CD14-positive monocyte (primary cell): ENCODE measurements at regions not wholly inside any gene's neighbourhood (a gene's known extent, or its start where the extent isn't known, plus 50 kb on each side); places are given as distances from the start of the nearest gene placed in this dataset.
"Not testable (repeated sequence)": the region's sequence is repeated elsewhere in the genome, so short reads cannot be mapped to it uniquely, and the experiment has no call there.

ENCODE experiments used
- DNase-seq, 3 donors: peaks; one replicate each; pipeline ENCODE4 v3.0.0-alpha.2; 2011 to 2022
- H2AFZ ChIP-seq: 2 replicates; pipeline ENCODE4 v1.6.0; 2012; ENCODE audit warnings: mild to moderate bottlenecking, low read depth, low read length, inconsistent platforms; ENCODE audit not compliant: insufficient read depth, poor library complexity, severe bottlenecking
- H3K27ac ChIP-seq, 2 donors: 1 replicate in 1 of 2; 2 replicates in 1 of 2; pipeline ENCODE4 v1.5.1; 2012 to 2013; ENCODE audit warnings: low read length in 2 of 2, control low read depth in 1 of 2, inconsistent platforms in 1 of 2, low read depth in 1 of 2, mild to moderate bottlenecking in 1 of 2
- H3K27me3 ChIP-seq, 2 donors: one replicate each; pipeline versions ENCODE4 v1.6.0 to v1.6.1; 2011 to 2013; ENCODE audit warnings: low read length in 2 of 2; ENCODE audit not compliant: control insufficient read depth in 2 of 2, insufficient read depth in 2 of 2
- H3K36me3 ChIP-seq, 2 donors: replicated peaks in 1 of 2; 1 replicate in 1 of 2; 2 replicates in 1 of 2; pipeline versions ENCODE4 v1.5.1 to v1.6.1; 2012 to 2013; ENCODE audit warnings: low read length in 2 of 2, control low read depth in 1 of 2, inconsistent platforms in 1 of 2, mild to moderate bottlenecking in 1 of 2; ENCODE audit not compliant: insufficient read depth in 2 of 2, control insufficient read depth in 1 of 2
- H3K4me1 ChIP-seq, 2 donors: 1 replicate in 1 of 2; 2 replicates in 1 of 2; pipeline versions ENCODE4 v1.5.1 to v1.6.1; 2012 to 2013; ENCODE audit warnings: low read length in 2 of 2, control low read depth in 1 of 2, inconsistent platforms in 1 of 2, mild to moderate bottlenecking in 1 of 2, moderate library complexity in 1 of 2; ENCODE audit not compliant: insufficient read depth in 2 of 2, control insufficient read depth in 1 of 2
- H3K4me2 ChIP-seq: replicated peaks from 2 replicates; pipeline ENCODE3; 2012; ENCODE audit warnings: low read length, moderate library complexity, mild to moderate bottlenecking; ENCODE audit not compliant: poor library complexity, severe bottlenecking; ENCODE audit errors: extremely low read depth
- H3K4me3 ChIP-seq, 3 experiments: fragments of 200-600 bp in 1 of 3; sonication (generic) in 1 of 3; replicated peaks in 1 of 3; 1 replicate in 2 of 3; 2 replicates in 1 of 3; pipeline ENCODE4 v1.5.1; 2011 to 2013; ENCODE audit warnings: low read length in 3 of 3, mild to moderate bottlenecking in 3 of 3, control low read depth in 2 of 3, low read depth in 2 of 3, inconsistent platforms in 1 of 3, moderate library complexity in 1 of 3
- H3K79me2 ChIP-seq: 2 replicates; pipeline ENCODE4 v1.6.0; 2012; ENCODE audit warnings: mild to moderate bottlenecking, control low read depth, inconsistent platforms, low read length, moderate library complexity; ENCODE audit not compliant: insufficient read depth
- H3K9ac ChIP-seq: 2 replicates; pipeline ENCODE4 v1.6.0; 2017; ENCODE audit warnings: low read length, mild to moderate bottlenecking; ENCODE audit not compliant: insufficient read depth, poor library complexity, severe bottlenecking
- H3K9me3 ChIP-seq, 2 donors: replicated peaks in 1 of 2; 1 replicate in 1 of 2; 2 replicates in 1 of 2; pipeline versions ENCODE4 v1.5.1 to v1.6.1; 2012 to 2013; ENCODE audit warnings: low read length in 2 of 2, control low read depth in 1 of 2; ENCODE audit not compliant: control insufficient read depth in 1 of 2, insufficient read depth in 1 of 2
- H4K20me1 ChIP-seq: 2 replicates; pipeline ENCODE4 v1.6.0; 2012; ENCODE audit warnings: mild to moderate bottlenecking, low read length, control low read depth, moderate library complexity; ENCODE audit not compliant: insufficient read depth
- H3K27ac Mint-ChIP-seq, 7 donors: one replicate each; pipeline ENCODE4 v1.8.0; 2020; ENCODE audit warnings: mild to moderate bottlenecking in 7 of 7, mixed read lengths in 7 of 7, moderate library complexity in 6 of 7, inconsistent platforms in 2 of 7
- H3K27me3 Mint-ChIP-seq, 3 donors: one replicate each; pipeline ENCODE4 v1.8.0; 2021 to 2022; ENCODE audit warnings: low read depth in 3 of 3, mild to moderate bottlenecking in 3 of 3, mixed read lengths in 3 of 3, moderate library complexity in 3 of 3, inconsistent platforms in 1 of 3
- H3K36me3 Mint-ChIP-seq, 2 donors: one replicate each; pipeline ENCODE4 v1.8.0; 2020; ENCODE audit warnings: mixed read lengths in 2 of 2, inconsistent platforms in 1 of 2, mild to moderate bottlenecking in 1 of 2
- H3K4me1 Mint-ChIP-seq: one replicate; pipeline ENCODE4 v1.8.0; 2020; ENCODE audit warnings: mild to moderate bottlenecking, mixed read lengths
- H3K4me3 Mint-ChIP-seq, 2 donors: one replicate each; pipeline ENCODE4 v1.8.0; 2020; ENCODE audit warnings: mild to moderate bottlenecking in 2 of 2, mixed read lengths in 2 of 2, moderate library complexity in 1 of 2
- H3K9me3 Mint-ChIP-seq, 7 donors: one replicate each; pipeline ENCODE4 v1.8.0; 2020 to 2022; ENCODE audit warnings: mixed read lengths in 7 of 7, mild to moderate bottlenecking in 6 of 7, moderate library complexity in 6 of 7, inconsistent platforms in 2 of 7
- CTCF ChIP-seq: fragments of 200-600 bp; IDR thresholded peaks from one replicate; pipeline ENCODE4 v1.8.0; 2022; ENCODE audit warnings: antibody characterized with exemption, mild to moderate bottlenecking
- WGBS: methylation state at CpG from one replicate; pipeline ENCODE4 v1.1.5; 2013; ENCODE audit warnings: missing lambda C conversion rate; ENCODE audit not compliant: insufficient coverage; 5-methylcytosine and 5-hydroxymethylcytosine counted together
- intact Hi-C, 2 donors: fragments of 100-400 bp; cut with micrococcal nuclease; formaldehyde crosslinking; loops; one replicate each; pipeline versions ENCODE4 v1.15.0 to v1.15.1; 2023

DNA sequence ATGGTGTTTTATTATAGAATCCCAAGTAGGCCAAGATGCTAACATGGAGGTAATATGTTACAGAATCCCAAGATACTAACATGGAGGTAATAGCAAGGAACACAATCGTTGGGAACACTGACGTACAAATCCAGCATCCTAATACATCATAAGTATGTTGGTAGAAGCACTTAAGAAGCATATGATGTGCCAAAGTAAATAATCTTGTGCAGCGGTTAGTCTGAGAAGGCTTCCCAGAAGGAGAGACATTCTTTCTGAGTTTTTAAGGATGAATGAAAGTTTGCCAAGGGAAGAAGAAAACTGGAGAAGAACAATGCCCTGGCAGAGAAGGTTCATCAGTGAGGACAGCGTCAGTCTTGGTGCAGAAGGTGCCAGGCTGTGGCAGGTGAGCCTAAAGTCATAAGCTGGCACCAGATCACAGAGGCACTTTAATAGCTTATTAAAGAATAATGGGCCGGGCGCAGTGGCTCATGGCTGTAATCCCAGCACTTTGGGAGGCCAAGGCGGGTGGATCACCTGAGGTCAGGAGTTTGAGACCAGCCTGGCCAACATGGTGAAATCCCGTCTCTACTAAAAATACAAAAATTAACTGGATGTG, 294.5 kb upstream of the PIK3R1 start:
- Mint-ChIP-seq H3K27me3 (no peaks in the 10 kb centered on the region), H3K36me3 (no peaks in the 10 kb centered on the region), H3K9me3 (peaks cover 0 to 12% (median 7%) of the 10 kb centered on the region in 7 donors), H3K27ac (no peak overlapping the region), H3K4me3 (no peak overlapping the region), H3K4me1 (no peaks in the 10 kb centered on the region)
- intact Hi-C loops: no loop called here
- Histone ChIP-seq H3K27me3 (no peaks in the 10 kb centered on the region), H2AFZ (no peak overlapping the region), H3K4me1 (no peaks in the 10 kb centered on the region), H3K4me2 (no peak overlapping the region), H3K36me3 (no peaks in the 10 kb centered on the region), H3K9me3 (peaks cover 0 to 8% of the 10 kb centered on the region in 2 donors), H3K9ac (no peak overlapping the region), H3K27ac (no peak overlapping the region), H4K20me1 (no peaks in the 10 kb centered on the region), H3K79me2 (no peaks in the 10 kb centered on the region), H3K4me3 (no peak overlapping the region)
- WGBS: 91% methylated on average over 2 of the region's 8 CpGs
- no peak for DNase-seq
- no peak for TF ChIP-seq CTCF

DNA sequence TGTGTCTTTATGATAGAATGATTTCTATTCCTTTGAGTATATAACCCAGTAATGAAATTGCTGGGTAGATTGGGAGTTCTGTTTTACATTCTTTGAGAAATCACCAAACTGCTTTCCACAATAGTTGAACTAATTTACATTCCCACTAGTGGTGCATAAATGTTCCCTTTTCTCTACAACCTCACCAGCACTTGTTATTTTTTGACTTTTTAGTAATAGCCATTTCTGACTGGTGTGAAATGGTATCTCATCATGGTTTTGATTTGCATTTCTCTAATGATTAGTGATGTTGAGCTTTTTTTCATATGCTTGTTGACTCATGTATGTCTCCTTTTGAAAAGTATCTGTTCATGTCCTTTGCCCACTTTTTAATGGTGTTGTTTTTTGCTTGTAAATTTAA, 296.0 kb upstream of the PIK3R1 start:
- H3K27ac ChIP-seq, H3K4me2 ChIP-seq, H3K79me2 ChIP-seq, H3K27ac Mint-ChIP-seq, H3K4me1 ChIP-seq, H4K20me1 ChIP-seq, H3K4me3 ChIP-seq, DNase-seq, intact Hi-C loops, H3K9me3 ChIP-seq, H3K27me3 ChIP-seq, H2AFZ ChIP-seq, H3K36me3 ChIP-seq, H3K36me3 Mint-ChIP-seq, H3K4me1 Mint-ChIP-seq, H3K4me3 Mint-ChIP-seq, H3K9ac ChIP-seq, H3K27me3 Mint-ChIP-seq: not testable (repeated sequence)
- peaks cover 0 to 12% (median 5%) of the 10 kb centered on the region in 7 donors for H3K9me3 Mint-ChIP-seq
